ENCODE measurements at regions not wholly inside any gene's neighbourhood (a gene's known extent, or its start where the extent isn't known, plus 50 kb on each side); places are given as distances from the start of the nearest gene placed in this dataset.

DNA sequence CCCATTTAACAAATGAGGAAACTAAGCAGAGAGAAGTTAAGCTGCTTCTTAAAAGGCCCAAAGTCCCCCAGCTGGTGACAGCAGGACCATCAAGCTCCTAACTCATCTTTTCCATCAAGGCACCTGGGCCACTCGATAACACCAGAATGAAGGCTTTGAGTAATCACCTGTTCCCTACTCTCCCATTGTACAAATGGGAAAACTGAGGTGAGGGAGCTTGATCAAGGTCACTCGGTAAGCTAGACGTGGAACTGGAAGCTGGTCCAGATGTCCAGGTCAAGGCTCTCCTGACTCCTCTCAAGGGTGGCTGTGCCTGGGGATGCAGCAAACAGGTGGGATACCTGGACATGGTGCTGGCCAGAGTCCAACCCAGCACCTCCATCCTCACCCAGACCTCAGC lies 90.6 kb upstream of the SHB start:
- TF ChIP-seq EZH2 (IDR thresholded peaks at IDR 0.05; ENCODE audit: insufficient read depth, poor library complexity, severe bottlenecking), result no peak
- TF ChIP-seq EZH2phosphoT487 (IDR thresholded peaks at IDR 0.05; ENCODE audit: insufficient read depth, low read depth), result no peak
